ENCODE measurements at regions not wholly inside any gene's neighbourhood (a gene's known extent, or its start where the extent isn't known, plus 50 kb on each side); places are given as distances from the start of the nearest gene placed in this dataset.
"Not testable (repeated sequence)": the region's sequence is repeated elsewhere in the genome, so short reads cannot be mapped to it uniquely, and the experiment has no call there.

GRCh38 chr10:131363416-131363815, 51.9 kb upstream of the TCERG1L start:
- Mint-ChIP-seq H3K36me3 (ENCODE audit: insufficient read depth) (no peaks in the 10 kb centered on the region), H3K4me3 (no peak overlapping the region), H3K4me1 (no peaks in the 10 kb centered on the region), H3K27ac (ENCODE audit: low read depth) (no peak overlapping the region), H3K27me3 (no peaks in the 10 kb centered on the region), H3K9me3 (peaks cover 29% of the 10 kb centered on the region)
- DNase-seq (ENCODE audit: low spot score in 2 of 2) = no peak
- no peak for ATAC-seq (replicated peaks; ENCODE audit: extremely low read depth, poor library complexity, severe bottlenecking)

GRCh38 chr10:131371571-131371970, 60.0 kb upstream of the TCERG1L start:
- H3K9me3 Mint-ChIP-seq = peaks cover 20% of the 10 kb centered on the region
- peaks cover 3% of the 10 kb centered on the region for H3K36me3 Mint-ChIP-seq (ENCODE audit: insufficient read depth)
- DNase-seq (ENCODE audit: low spot score in 2 of 2) = no peak

GRCh38 chr10:131381576-131381975, 70.1 kb upstream of the TCERG1L start:
- Mint-ChIP-seq H3K9me3 (peaks cover 7% of the 10 kb centered on the region), H3K4me3 (no peak overlapping the region), H3K36me3 (ENCODE audit: insufficient read depth) (no peaks in the 10 kb centered on the region), H3K4me1 (no peaks in the 10 kb centered on the region), H3K27ac (ENCODE audit: low read depth) (no peak overlapping the region), H3K27me3 (no peaks in the 10 kb centered on the region)
- ATAC-seq (replicated peaks; ENCODE audit: extremely low read depth, poor library complexity, severe bottlenecking) = no peak
- no peak for DNase-seq (ENCODE audit: low spot score in 2 of 2)

More at GRCh38 chr10:131371571-131371970, 60.0 kb upstream of the TCERG1L start:
- no peaks in the 10 kb centered on the region for H3K4me1 Mint-ChIP-seq
- H3K4me3 Mint-ChIP-seq = no peak overlapping the region
- no peaks in the 10 kb centered on the region for H3K27me3 Mint-ChIP-seq
- ATAC-seq (replicated peaks; ENCODE audit: extremely low read depth, poor library complexity, severe bottlenecking) = no peak
- H3K27ac Mint-ChIP-seq (ENCODE audit: low read depth) = no peak overlapping the region

- ATAC-seq (replicated peaks; ENCODE audit: extremely low read depth, poor library complexity, severe bottlenecking); H3K4me1 Mint-ChIP-seq; H3K36me3 Mint-ChIP-seq (ENCODE audit: insufficient read depth); DNase-seq (ENCODE audit: low spot score in 2 of 2); H3K4me3 Mint-ChIP-seq; H3K27ac Mint-ChIP-seq (ENCODE audit: low read depth); H3K27me3 Mint-ChIP-seq; H3K9me3 Mint-ChIP-seq: not testable (repeated sequence)
Observed at GRCh38 chr10:131385161-131385872, 73.8 kb upstream of the TCERG1L start.

- Mint-ChIP-seq H3K27me3 (no peaks in the 10 kb centered on the region), H3K4me1 (no peaks in the 10 kb centered on the region), H3K27ac (ENCODE audit: low read depth) (no peak overlapping the region), H3K9me3 (peaks cover 5% of the 10 kb centered on the region), H3K4me3 (no peak overlapping the region), H3K36me3 (ENCODE audit: insufficient read depth) (no peaks in the 10 kb centered on the region)
- DNase-seq (ENCODE audit: low spot score in 2 of 2) = no peak
- ATAC-seq (replicated peaks; ENCODE audit: extremely low read depth, poor library complexity, severe bottlenecking) = no peak
Observed at GRCh38 chr10:131387018-131387529, 75.6 kb upstream of the TCERG1L start.

GRCh38 chr10:131391936-131392335, 80.4 kb upstream of the TCERG1L start:
- no peaks in the 10 kb centered on the region for H3K27me3 Mint-ChIP-seq
- no peak for ATAC-seq (replicated peaks; ENCODE audit: extremely low read depth, poor library complexity, severe bottlenecking)
- H3K4me3 Mint-ChIP-seq = no peak overlapping the region

GRCh38 chr10:131396121-131397050, 84.9 kb upstream of the TCERG1L start:
- DNase-seq (ENCODE audit: low spot score in 2 of 2) = no peak
- H3K27me3 Mint-ChIP-seq = no peaks in the 10 kb centered on the region
- H3K4me1 Mint-ChIP-seq = no peaks in the 10 kb centered on the region
- peaks cover 5% of the 10 kb centered on the region for H3K9me3 Mint-ChIP-seq
- no peak overlapping the region for H3K27ac Mint-ChIP-seq (ENCODE audit: low read depth)
- H3K4me3 Mint-ChIP-seq = no peak overlapping the region
- no peaks in the 10 kb centered on the region for H3K36me3 Mint-ChIP-seq (ENCODE audit: insufficient read depth)
- no peak for ATAC-seq (replicated peaks; ENCODE audit: extremely low read depth, poor library complexity, severe bottlenecking)

More at GRCh38 chr10:131391936-131392335, 80.4 kb upstream of the TCERG1L start:
- Mint-ChIP-seq H3K4me1 (no peaks in the 10 kb centered on the region), H3K9me3 (peaks cover 5% of the 10 kb centered on the region), H3K27ac (ENCODE audit: low read depth) (no peak overlapping the region), H3K36me3 (ENCODE audit: insufficient read depth) (no peaks in the 10 kb centered on the region)
- no peak for DNase-seq (ENCODE audit: low spot score in 2 of 2)

- Mint-ChIP-seq H3K9me3 (no peaks in the 10 kb centered on the region), H3K4me3 (no peak overlapping the region), H3K4me1 (no peaks in the 10 kb centered on the region), H3K27me3 (no peaks in the 10 kb centered on the region), H3K27ac (ENCODE audit: low read depth) (no peak overlapping the region), H3K36me3 (ENCODE audit: insufficient read depth) (no peaks in the 10 kb centered on the region)
- ATAC-seq (replicated peaks; ENCODE audit: extremely low read depth, poor library complexity, severe bottlenecking) (no peak), DNase-seq (ENCODE audit: low spot score in 2 of 2) (no peak)
Observed at GRCh38 chr10:131398166-131398565, 86.6 kb upstream of the TCERG1L start.

- Mint-ChIP-seq H3K27me3 (no peaks in the 10 kb centered on the region), H3K36me3 (ENCODE audit: insufficient read depth) (no peaks in the 10 kb centered on the region), H3K9me3 (no peaks in the 10 kb centered on the region), H3K4me3 (no peak overlapping the region), H3K27ac (ENCODE audit: low read depth) (no peak overlapping the region), H3K4me1 (no peaks in the 10 kb centered on the region)
- DNase-seq (ENCODE audit: low spot score in 2 of 2) = no peak
- no peak for ATAC-seq (replicated peaks; ENCODE audit: extremely low read depth, poor library complexity, severe bottlenecking)
Observed at GRCh38 chr10:131399981-131400380, 88.5 kb upstream of the TCERG1L start.

- Mint-ChIP-seq H3K27me3 (no peaks in the 10 kb centered on the region), H3K4me1 (no peaks in the 10 kb centered on the region), H3K9me3 (no peaks in the 10 kb centered on the region), H3K27ac (ENCODE audit: low read depth) (no peak overlapping the region), H3K36me3 (ENCODE audit: insufficient read depth) (no peaks in the 10 kb centered on the region), H3K4me3 (no peak overlapping the region)
- ATAC-seq (replicated peaks; ENCODE audit: extremely low read depth, poor library complexity, severe bottlenecking) (no peak), DNase-seq (ENCODE audit: low spot score in 2 of 2) (no peak)
Observed at GRCh38 chr10:131400513-131400912, 89.0 kb upstream of the TCERG1L start.

GRCh38 chr10:131402771-131403650, 91.5 kb upstream of the TCERG1L start:
- Mint-ChIP-seq H3K27me3 (no peaks in the 10 kb centered on the region), H3K27ac (ENCODE audit: low read depth) (no peak overlapping the region), H3K9me3 (no peaks in the 10 kb centered on the region), H3K36me3 (ENCODE audit: insufficient read depth) (no peaks in the 10 kb centered on the region), H3K4me1 (no peaks in the 10 kb centered on the region), H3K4me3 (no peak overlapping the region)
- ATAC-seq (replicated peaks; ENCODE audit: extremely low read depth, poor library complexity, severe bottlenecking) = no peak
- no peak for DNase-seq (ENCODE audit: low spot score in 2 of 2)

- Mint-ChIP-seq H3K27me3 (no peaks in the 10 kb centered on the region), H3K9me3 (no peaks in the 10 kb centered on the region), H3K4me1 (no peaks in the 10 kb centered on the region), H3K27ac (ENCODE audit: low read depth) (no peak overlapping the region), H3K36me3 (ENCODE audit: insufficient read depth) (no peaks in the 10 kb centered on the region), H3K4me3 (no peak overlapping the region)
- no peak for DNase-seq (ENCODE audit: low spot score in 2 of 2)
- no peak for ATAC-seq (replicated peaks; ENCODE audit: extremely low read depth, poor library complexity, severe bottlenecking)
Observed at GRCh38 chr10:131403936-131404335, 92.4 kb upstream of the TCERG1L start.
